ENCODE measurements at regions not wholly inside any gene's neighbourhood (a gene's known extent, or its start where the extent isn't known, plus 50 kb on each side); places are given as distances from the start of the nearest gene placed in this dataset.

DNA sequence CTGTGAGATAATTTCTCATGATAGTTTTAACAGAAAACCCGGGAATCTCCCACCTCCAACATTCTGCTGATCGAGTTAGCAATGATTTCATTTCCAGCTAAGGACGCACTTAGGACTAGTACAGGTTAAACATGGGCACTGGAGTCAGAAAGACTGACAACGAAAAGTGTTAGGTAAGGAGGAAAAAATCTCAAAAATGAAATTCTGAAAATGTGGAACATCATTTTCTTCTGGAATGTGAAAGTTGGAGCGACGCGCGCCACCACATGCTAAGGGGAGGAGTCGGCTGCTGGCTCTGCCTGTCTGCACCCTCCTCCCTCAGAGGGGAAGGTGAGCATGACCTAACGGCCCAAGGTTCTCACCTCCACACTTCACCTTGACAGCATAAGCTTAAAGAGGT, 221.6 kb upstream of the KCNG1 start:
- TF ChIP-seq POLR2AphosphoS5 (IDR thresholded peaks at IDR 0.05; ENCODE audit: low read depth, low read length) (no peak), POLR2A (IDR thresholded peaks at IDR 0.05; ENCODE audit: low read depth, low read length) (no peak), TAF1 (IDR thresholded peaks at IDR 0.05; ENCODE audit: borderline replicate concordance, low read depth, low read length) (no peak)
